ENCODE measurements at regions not wholly inside any gene's neighbourhood (a gene's known extent, or its start where the extent isn't known, plus 50 kb on each side); places are given as distances from the start of the nearest gene placed in this dataset.

- no TSS peak for BruUV-seq (replicated peaks)
- H3K9me3 ChIP-seq (ENCODE audit: control insufficient read depth in 1 of 2, insufficient read depth in 1 of 2, low read depth in 1 of 2, low read length in 2 of 2) = no peaks in the 10 kb centered on the region
- no peak overlapping the region for H3K4me3 ChIP-seq (replicated peaks in 1 of 2; ENCODE audit: low read depth in 1 of 2, low read length in 2 of 2)
- no peaks in the 10 kb centered on the region for H4K20me1 ChIP-seq (ENCODE audit: insufficient read depth)
- no peaks in the 10 kb centered on the region for H3K79me2 ChIP-seq (ENCODE audit: insufficient read depth, low read length)
- POLR2A ChIA-PET = interaction anchor here (1.6 kb wide), 1 partner anchor 8 kb away, joined by 7 read pairs; no protein-coding TSS in a partner anchor
- ATAC-seq (no peak), DNase-seq (ENCODE audit: low read depth, low spot score) (no peak)
- H3K4me1 ChIP-seq (ENCODE audit: control insufficient read depth in 1 of 2, insufficient read depth in 2 of 2, low read length in 2 of 2) = peaks cover 22 to 37% of the 10 kb centered on the region in 2 experiments
- peak overlapping the region; percentile 75 for H2AFZ ChIP-seq (ENCODE audit: low read depth, low read length, poor library complexity, severe bottlenecking)
- CTCF ChIA-PET = interaction anchor here (2.3 kb wide), 1 partner anchor 135 kb away, joined by 10 read pairs; no protein-coding TSS in a partner anchor
- no peak overlapping the region for H3K27ac ChIP-seq (ENCODE audit: low read depth, low read length)
- RAD21 ChIA-PET (ENCODE audit: low non-redundant PET in 1 of 2, low total read pairs in 2 of 2, uncharacterized antibody in 2 of 2, unreplicated experiment in 2 of 2) = no interaction called here
- H3K9ac ChIP-seq (ENCODE audit: low read length) = no peak overlapping the region
- peak overlapping the region; percentile 53 for H3K4me2 ChIP-seq (ENCODE audit: low read length)
- intact Hi-C loops (cut with micrococcal nuclease) = no loop called here
- no peaks in the 10 kb centered on the region for H3K36me3 ChIP-seq (ENCODE audit: control insufficient read depth in 1 of 2, insufficient read depth in 2 of 2, low read length in 2 of 2)
- no peaks in the 10 kb centered on the region for H3K27me3 ChIP-seq (ENCODE audit: insufficient read depth, low read length)
- 0 out of 2 replicates have a peak, but pooled peaks have one; percentile 16 for TF ChIP-seq SP1 (IDR thresholded peaks at IDR 0.05; ENCODE audit: low read depth)
- no peak for TF ChIP-seq EGR1 (IDR thresholded peaks at IDR 0.05; ENCODE audit: low read depth)
- TF ChIP-seq JUND (IDR thresholded peaks at IDR 0.05) = no peak
- no peak for TF ChIP-seq RAD21 (IDR thresholded peaks at IDR 0.05; ENCODE audit: low read depth)
- H3K9me2 ChIP-seq (ENCODE audit: insufficient read depth) = no peaks in the 10 kb centered on the region
These were observed 349.3 kb upstream of the KLF3 start for GRCh38 chr4:38314663-38315062.

- RAD21 ChIA-PET (ENCODE audit: low non-redundant PET in 1 of 2, low total read pairs in 2 of 2, uncharacterized antibody in 2 of 2, unreplicated experiment in 2 of 2) = no interaction called here
- Histone ChIP-seq H3K27me3 (ENCODE audit: insufficient read depth, low read length) (no peaks in the 10 kb centered on the region), H4K20me1 (ENCODE audit: insufficient read depth) (no peaks in the 10 kb centered on the region), H3K9ac (ENCODE audit: low read length) (no peak overlapping the region), H3K4me2 (ENCODE audit: low read length) (no peak overlapping the region), H3K4me3 (replicated peaks in 1 of 2; ENCODE audit: low read depth in 1 of 2, low read length in 2 of 2) (no peak overlapping the region), H2AFZ (ENCODE audit: low read depth, low read length, poor library complexity, severe bottlenecking) (no peak overlapping the region), H3K27ac (ENCODE audit: low read depth, low read length) (no peak overlapping the region), H3K9me3 (ENCODE audit: control insufficient read depth in 1 of 2, insufficient read depth in 1 of 2, low read depth in 1 of 2, low read length in 2 of 2) (no peaks in the 10 kb centered on the region), H3K4me1 (ENCODE audit: control insufficient read depth in 1 of 2, insufficient read depth in 2 of 2, low read length in 2 of 2) (peaks cover 25 to 43% of the 10 kb centered on the region in 2 experiments), H3K79me2 (ENCODE audit: insufficient read depth, low read length) (no peaks in the 10 kb centered on the region), H3K36me3 (ENCODE audit: control insufficient read depth in 1 of 2, insufficient read depth in 2 of 2, low read length in 2 of 2) (no peaks in the 10 kb centered on the region), H3K9me2 (ENCODE audit: insufficient read depth) (no peaks in the 10 kb centered on the region)
- CTCF ChIA-PET = interaction anchor here (2.3 kb wide), 1 partner anchor 136 kb away, joined by 10 read pairs; no protein-coding TSS in a partner anchor
- no TSS peak for BruUV-seq (replicated peaks)
- ATAC-seq (no peak), DNase-seq (ENCODE audit: low read depth, low spot score) (no peak)
- POLR2A ChIA-PET = interaction anchor here (1.6 kb wide), 1 partner anchor 8 kb away, joined by 7 read pairs; no protein-coding TSS in a partner anchor
- intact Hi-C loops (cut with micrococcal nuclease) = no loop called here
- TF ChIP-seq POLR2A (IDR thresholded peaks at IDR 0.05; ENCODE audit: borderline replicate concordance, extremely low read depth, insufficient read depth, insufficient read length) (no peak), RAD21 (IDR thresholded peaks at IDR 0.05; ENCODE audit: low read depth) (no peak), EGR1 (IDR thresholded peaks at IDR 0.05; ENCODE audit: low read depth) (no peak), FOSL1 (IDR thresholded peaks at IDR 0.05; ENCODE audit: low read depth) (no peak), SIN3A (IDR thresholded peaks at IDR 0.05; ENCODE audit: low read depth) (no peak), EZH2 (IDR thresholded peaks at IDR 0.05) (no peak), ZBTB33 (IDR thresholded peaks at IDR 0.05; ENCODE audit: extremely low read depth, insufficient replicate concordance, low read length) (no peak), CTCF (IDR thresholded peaks at IDR 0.05 in 2 of 3, conservative IDR thresholded peaks at IDR 0.05 in 1 of 3; ENCODE audit: borderline replicate concordance in 1 of 3, insufficient read depth in 1 of 3, low read depth in 2 of 3, low read length in 2 of 3) (no peak), POLR2AphosphoS5 (IDR thresholded peaks at IDR 0.05; ENCODE audit: low read depth, low read length) (no peak)
These were observed 348.7 kb upstream of the KLF3 start for GRCh38 chr4:38315286-38315685.
